ENCODE measurements at regions not wholly inside any gene's neighbourhood (a gene's known extent, or its start where the extent isn't known, plus 50 kb on each side); places are given as distances from the start of the nearest gene placed in this dataset.

GRCh38 chr4:23572382-23572781 lies 317.5 kb downstream of the PPARGC1A start:
- no peak for ATAC-seq
- intact Hi-C loops (cut with DNase I), result no loop called here

GRCh38 chr4:23567338-23567737 lies 322.5 kb downstream of the PPARGC1A start:
- intact Hi-C loops (cut with DNase I), result no loop called here
- no peak for DNase-seq (ENCODE audit: missing footprints)
- ATAC-seq, result no peak

More at GRCh38 chr4:23572382-23572781, 317.5 kb downstream of the PPARGC1A start:
- DNase-seq (ENCODE audit: missing footprints), result no peak

GRCh38 chr4:23560748-23561147 lies 329.1 kb downstream of the PPARGC1A start:
- intact Hi-C loops (cut with DNase I), result no loop called here
- no peak for ATAC-seq
- DNase-seq (ENCODE audit: missing footprints), result no peak

GRCh38 chr4:23558101-23558500 lies 331.7 kb downstream of the PPARGC1A start:
- ATAC-seq (no peak), DNase-seq (ENCODE audit: missing footprints) (no peak)
- intact Hi-C loops (cut with DNase I), result no loop called here

GRCh38 chr4:23547601-23548000 lies 342.2 kb downstream of the PPARGC1A start:
- DNase-seq (ENCODE audit: missing footprints) (no peak), ATAC-seq (no peak)
- intact Hi-C loops (cut with DNase I), result no loop called here

- DNase-seq (ENCODE audit: missing footprints) (no peak), ATAC-seq (no peak)
- intact Hi-C loops (cut with DNase I), result no loop called here
Measured at GRCh38 chr4:23547096-23547495, 342.8 kb downstream of the PPARGC1A start.

- intact Hi-C loops (cut with DNase I), result no loop called here
- DNase-seq (ENCODE audit: missing footprints), result no peak
- no peak for ATAC-seq
Measured at GRCh38 chr4:23539969-23540569, 349.8 kb downstream of the PPARGC1A start.

- intact Hi-C loops (cut with DNase I), result no loop called here
- DNase-seq (ENCODE audit: missing footprints), result no peak
- ATAC-seq, result no peak
Measured at GRCh38 chr4:23533859-23534258, 356.0 kb downstream of the PPARGC1A start.

- ATAC-seq (no peak), DNase-seq (ENCODE audit: missing footprints) (no peak)
- intact Hi-C loops (cut with DNase I), result no loop called here
Measured at GRCh38 chr4:23516716-23517115, 373.1 kb downstream of the PPARGC1A start.

- DNase-seq (ENCODE audit: missing footprints), result no peak
- intact Hi-C loops (cut with DNase I), result no loop called here
Measured at GRCh38 chr4:23504083-23504482, 385.8 kb downstream of the PPARGC1A start.

GRCh38 chr4:23500894-23501449 lies 388.9 kb downstream of the PPARGC1A start:
- intact Hi-C loops (cut with DNase I), result no loop called here
- ATAC-seq, result no peak
- DNase-seq (ENCODE audit: missing footprints), result no peak

More at GRCh38 chr4:23504083-23504482, 385.8 kb downstream of the PPARGC1A start:
- ATAC-seq, result no peak

GRCh38 chr4:23485801-23486200 lies 404.0 kb downstream of the PPARGC1A start:
- ATAC-seq, result peak; percentile 18
- intact Hi-C loops (cut with DNase I), result no loop called here
- no peak for DNase-seq (ENCODE audit: missing footprints)

GRCh38 chr4:23484689-23485088 lies 405.2 kb downstream of the PPARGC1A start:
- ATAC-seq, result peak; percentile 30
- intact Hi-C loops (cut with DNase I), result no loop called here
- DNase-seq (ENCODE audit: missing footprints), result no peak

GRCh38 chr4:23483320-23483960 lies 406.4 kb downstream of the PPARGC1A start:
- peak; percentile 86 for ATAC-seq
- intact Hi-C loops (cut with DNase I), result no loop called here
- DNase-seq (ENCODE audit: missing footprints), result no peak

- DNase-seq (ENCODE audit: missing footprints) (no peak), ATAC-seq (no peak)
- intact Hi-C loops (cut with DNase I), result no loop called here
Measured at GRCh38 chr4:23481566-23481965, 408.3 kb downstream of the PPARGC1A start.

- intact Hi-C loops (cut with DNase I), result no loop called here
- ATAC-seq (no peak), DNase-seq (ENCODE audit: missing footprints) (no peak)
Measured at GRCh38 chr4:23477905-23478304, 411.9 kb downstream of the PPARGC1A start.

- intact Hi-C loops (cut with DNase I), result no loop called here
- ATAC-seq (no peak), DNase-seq (ENCODE audit: missing footprints) (no peak)
Measured at GRCh38 chr4:23476515-23477090, 413.2 kb downstream of the PPARGC1A start.

GRCh38 chr4:23463071-23463470 lies 426.8 kb downstream of the PPARGC1A start:
- no peak for DNase-seq (ENCODE audit: missing footprints)
- ATAC-seq, result no peak
- intact Hi-C loops (cut with DNase I), result no loop called here

GRCh38 chr4:23458054-23458453 lies 431.8 kb downstream of the PPARGC1A start:
- intact Hi-C loops (cut with DNase I), result loop anchor here (10.0 kb wide), 2 partner anchors 357 to 477 kb away; no protein-coding TSS in a partner anchor
- no peak for DNase-seq (ENCODE audit: missing footprints)
- ATAC-seq, result no peak

- intact Hi-C loops (cut with DNase I), result loop anchor here (10.0 kb wide), 2 partner anchors 358 to 478 kb away; no protein-coding TSS in a partner anchor
- DNase-seq (ENCODE audit: missing footprints) (no peak), ATAC-seq (peak; percentile 43)
Measured at GRCh38 chr4:23456864-23457263, 433.0 kb downstream of the PPARGC1A start.

Measured in Right ventricle myocardium inferior (tissue), 1 donor.